Aorta (tissue), 5 donors: ENCODE measurements at regions not wholly inside any gene's neighbourhood (a gene's known extent, or its start where the extent isn't known, plus 50 kb on each side); places are given as distances from the start of the nearest gene placed in this dataset.
A peak's percentile ranks its signal among the peaks of the same experiment; 100 is the strongest.

Experiments used
- ATAC-seq: fragments of 200-7000 bp; cut with Tn5 transposase; one replicate; pipeline ENCODE4 v1.9.1; 2022; ENCODE audit warnings: moderate library complexity; ENCODE audit not compliant: low FRiP score
- DNase-seq, 2 donors: peaks; one replicate each; pipeline ENCODE4 v3.0.0-alpha.2; 2020
- H3K27ac ChIP-seq, 2 donors: one replicate each; pipeline ENCODE4 v1.5.1; 2013; ENCODE audit warnings: low read length in 2 of 2, mild to moderate bottlenecking in 2 of 2, moderate library complexity in 2 of 2, control low read depth in 1 of 2, inconsistent platforms in 1 of 2, low read depth in 1 of 2
- H3K27me3 ChIP-seq, 2 donors: one replicate each; pipeline ENCODE4 v1.6.1; 2013; ENCODE audit warnings: control low read depth in 1 of 2, low read length in 1 of 2, mild to moderate bottlenecking in 1 of 2, moderate library complexity in 1 of 2; ENCODE audit not compliant: insufficient read depth in 2 of 2, control insufficient read depth in 1 of 2
- H3K36me3 ChIP-seq, 2 donors: one replicate each; pipeline ENCODE4 v1.6.1; 2013; ENCODE audit warnings: control low read depth in 1 of 2, low read length in 1 of 2, mild to moderate bottlenecking in 1 of 2; ENCODE audit not compliant: insufficient read depth in 2 of 2, control insufficient read depth in 1 of 2
- H3K4me1 ChIP-seq, 2 donors: one replicate each; pipeline ENCODE4 v1.6.1; 2013; ENCODE audit warnings: low read length in 2 of 2, control low read depth in 1 of 2, mild to moderate bottlenecking in 1 of 2, moderate library complexity in 1 of 2; ENCODE audit not compliant: insufficient read depth in 2 of 2, control insufficient read depth in 1 of 2
- H3K4me3 ChIP-seq, 2 donors: one replicate each; pipeline ENCODE4 v1.5.1; 2013; ENCODE audit warnings: low read length in 2 of 2, control low read depth in 1 of 2, mild to moderate bottlenecking in 1 of 2
- H3K9me3 ChIP-seq: one replicate; pipeline ENCODE4 v1.6.1; 2013; ENCODE audit warnings: mild to moderate bottlenecking, low read length; ENCODE audit not compliant: control insufficient read depth
- WGBS, 2 donors: extraction: QIAGEN DNeasy Blood & Tissue Kit; methylation state at CpG; one replicate each; pipeline ENCODE4 v1.1.7; 2013; 5-methylcytosine and 5-hydroxymethylcytosine counted together
- intact Hi-C, 2 donors: fragments of 100-400 bp; cut with DNase I; formaldehyde crosslinking; loops; one replicate each; pipeline versions ENCODE4 v1.14.2 to v1.15.0; 2022
- donor health status: healthy with polysubstance abuse.
- donor health status: Bipolar disorder and iron deficiency.
- donor health status: DM: no; HTN: no; CAD: no.
- donor health status: DM: no; HTN: no; CAD: no.
- donor health status: DM: yes; HTN: yes; CAD: no.

DNA sequence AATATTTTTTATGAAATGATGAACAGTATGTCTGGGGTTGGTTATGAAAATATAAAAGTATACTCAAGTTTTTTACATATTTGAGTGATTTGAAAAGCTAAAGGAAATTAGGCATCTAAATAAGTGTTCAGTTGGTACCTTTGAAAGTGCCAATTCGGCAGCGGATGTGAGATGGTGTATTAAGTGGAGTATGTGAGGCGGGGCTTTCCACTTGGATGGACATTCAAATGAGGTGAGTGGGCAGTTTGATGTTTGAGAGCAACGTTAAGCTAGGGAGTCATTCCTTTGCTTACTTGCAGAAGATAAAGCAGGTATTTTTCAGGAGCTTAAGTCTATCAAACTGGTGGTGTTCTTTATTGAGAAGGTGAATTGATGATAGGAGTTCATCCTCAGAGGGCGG, 189.0 kb upstream of the GOLIM4 start:
- Histone ChIP-seq H3K4me1 (no peaks in the 10 kb centered on the region), H3K27me3 (no peaks in the 10 kb centered on the region), H3K36me3 (no peaks in the 10 kb centered on the region), H3K27ac (no peak overlapping the region), H3K4me3 (no peak overlapping the region), H3K9me3 (no peaks in the 10 kb centered on the region)
- DNase-seq (no peak), ATAC-seq (no peak)
- intact Hi-C loops, result no loop called here
- WGBS, 2 donors, result 91 to 92% methylated on average over 5 of the region's 5 CpGs

DNA sequence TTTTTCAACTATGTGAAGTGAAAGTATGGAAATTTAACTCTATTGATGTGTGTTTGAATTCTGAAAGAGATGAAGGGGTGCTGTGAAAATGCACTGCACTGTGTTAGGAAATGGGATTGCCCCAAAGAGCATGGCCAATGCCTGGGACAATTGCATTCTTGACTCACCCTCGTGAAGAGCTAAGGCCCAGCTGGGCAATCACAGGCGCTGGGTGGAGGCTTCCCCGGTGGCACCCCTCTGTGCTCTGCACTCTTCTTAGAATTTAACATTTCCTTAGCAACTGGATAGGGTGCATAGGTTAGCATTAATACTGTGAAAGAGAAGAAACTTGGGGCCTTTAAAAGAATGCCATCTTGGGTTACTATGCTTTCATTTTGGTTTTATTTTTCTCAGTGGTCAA, 179.9 kb upstream of the GOLIM4 start:
- ATAC-seq, result peak; percentile 51
- no peak overlapping the region for H3K27ac ChIP-seq
- peaks cover 0 to 1% of the 10 kb centered on the region in 2 donors for H3K27me3 ChIP-seq
- intact Hi-C loops, result no loop called here
- H3K36me3 ChIP-seq, result no peaks in the 10 kb centered on the region
- WGBS, 2 donors, result 60 to 65% methylated on average over 3 of the region's 3 CpGs
- H3K4me3 ChIP-seq, result no peak overlapping the region
- DNase-seq, result no peak
- H3K4me1 ChIP-seq, result no peaks in the 10 kb centered on the region
- H3K9me3 ChIP-seq, result no peaks in the 10 kb centered on the region

DNA sequence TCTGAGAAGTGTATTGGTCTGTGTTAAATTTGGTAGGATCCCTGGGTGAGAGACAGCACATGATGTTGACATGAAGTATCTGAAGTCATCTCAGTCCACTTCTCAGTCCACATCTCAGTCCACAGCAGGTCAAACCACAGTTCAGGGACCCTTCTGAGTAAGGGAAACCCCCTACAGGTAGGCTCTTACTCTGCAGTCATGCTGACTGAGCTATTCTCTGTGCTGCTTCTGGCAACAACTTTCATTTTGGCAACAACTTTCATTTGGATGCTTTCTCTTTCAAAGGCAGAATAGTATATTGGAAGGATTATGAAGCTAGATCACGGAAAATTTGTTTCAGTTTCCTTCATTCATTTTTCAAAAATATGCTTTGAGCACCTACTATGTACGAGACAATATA, 178.2 kb upstream of the GOLIM4 start:
- ATAC-seq, result no peak
- Histone ChIP-seq H3K4me3 (no peak overlapping the region), H3K36me3 (no peaks in the 10 kb centered on the region), H3K27me3 (peaks cover 0 to 1% of the 10 kb centered on the region in 2 donors), H3K27ac (no peak overlapping the region), H3K9me3 (no peaks in the 10 kb centered on the region), H3K4me1 (no peaks in the 10 kb centered on the region)
- intact Hi-C loops, result no loop called here
- no peak for DNase-seq
- WGBS, 2 donors, result 76 to 81% methylated on average over 2 of the region's 2 CpGs

DNA sequence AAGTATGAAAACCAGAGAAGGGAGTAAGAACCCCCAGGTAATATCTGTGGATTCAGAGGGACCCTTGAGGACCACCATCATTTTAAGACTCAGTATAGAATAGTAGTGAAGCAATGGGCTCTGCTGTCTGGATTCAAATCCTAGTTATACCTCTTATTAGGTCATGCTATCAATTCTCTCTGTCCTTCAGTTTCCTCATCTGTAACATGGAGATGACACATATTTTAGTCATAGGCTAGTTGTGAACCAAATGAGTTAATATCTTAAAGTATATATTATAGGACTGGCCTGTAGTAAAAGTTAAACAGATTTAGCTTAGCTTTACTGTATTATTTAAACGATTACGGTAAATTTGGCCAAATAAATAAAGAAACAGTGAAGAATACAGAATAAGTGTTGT, 177.3 kb upstream of the GOLIM4 start:
- DNase-seq (no peak), ATAC-seq (no peak)
- H3K9me3 ChIP-seq, result no peaks in the 10 kb centered on the region
- intact Hi-C loops, result no loop called here
- no peaks in the 10 kb centered on the region for H3K36me3 ChIP-seq
- H3K27ac ChIP-seq, result no peak overlapping the region
- H3K4me3 ChIP-seq, result no peak overlapping the region
- 95 to 96% methylated on average over 2 of the region's 2 CpGs for WGBS, 2 donors
- H3K4me1 ChIP-seq, result no peaks in the 10 kb centered on the region
- peaks cover 0 to 1% of the 10 kb centered on the region in 2 donors for H3K27me3 ChIP-seq

DNA sequence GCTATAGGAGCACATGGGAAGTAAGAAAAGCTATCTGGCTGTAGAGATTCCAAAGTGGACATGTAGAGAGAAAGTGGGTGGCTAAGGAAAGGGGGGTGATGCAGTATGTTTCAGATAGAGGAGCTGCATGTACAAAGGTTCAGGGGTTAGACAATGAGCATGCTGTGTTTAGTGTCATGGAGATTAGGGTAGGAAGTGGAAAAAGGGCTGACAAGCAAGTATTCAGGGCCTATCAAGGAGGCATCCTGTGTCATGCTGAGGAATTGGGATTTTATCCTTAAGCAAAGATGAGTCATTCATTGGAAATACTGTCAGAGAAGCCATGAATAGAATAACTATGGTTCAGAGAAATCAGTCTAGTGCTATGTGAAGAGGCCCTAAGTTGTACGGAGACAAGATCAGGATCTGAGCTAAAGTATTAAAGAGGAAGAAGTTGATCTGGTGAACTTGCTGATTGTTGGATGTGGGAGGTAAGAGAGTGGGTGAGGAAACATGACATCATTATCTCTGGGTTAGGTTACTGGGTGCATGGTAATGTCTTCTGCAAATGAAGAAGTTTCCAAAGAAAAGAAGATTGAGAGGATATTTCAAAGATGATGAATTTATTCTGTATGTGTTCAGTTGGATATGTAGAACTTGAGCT, 176.7 kb upstream of the GOLIM4 start:
- no peaks in the 10 kb centered on the region for H3K9me3 ChIP-seq
- no peaks in the 10 kb centered on the region for H3K4me1 ChIP-seq
- WGBS, 2 donors, result 85 to 86% methylated on average over 1 of the region's 1 CpG
- no peaks in the 10 kb centered on the region for H3K36me3 ChIP-seq
- no peak overlapping the region for H3K27ac ChIP-seq
- intact Hi-C loops, result no loop called here
- no peak for ATAC-seq
- peaks cover 0 to 1% of the 10 kb centered on the region in 2 donors for H3K27me3 ChIP-seq
- H3K4me3 ChIP-seq, result no peak overlapping the region
- DNase-seq, result no peak

DNA sequence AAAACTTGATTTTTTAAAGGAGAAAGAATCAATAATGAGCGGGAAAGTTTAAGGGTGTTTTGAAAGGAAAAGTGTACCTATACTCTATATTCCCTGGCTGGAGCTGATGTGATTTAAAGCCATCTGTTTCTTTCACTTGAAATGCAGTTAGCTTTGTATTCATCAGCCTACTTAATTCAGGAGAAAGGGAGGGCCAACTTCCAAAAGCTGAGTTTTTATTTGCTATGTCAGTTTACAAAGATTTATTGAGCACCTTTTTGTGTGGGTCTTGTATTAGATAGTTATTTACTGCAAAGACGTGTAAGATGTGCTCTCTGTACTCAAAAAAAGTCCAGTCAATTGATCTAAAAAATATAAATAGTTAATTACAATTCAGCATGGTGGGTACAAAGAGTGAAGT, 176.2 kb upstream of the GOLIM4 start:
- intact Hi-C loops, result no loop called here
- DNase-seq, result no peak
- no peaks in the 10 kb centered on the region for H3K4me1 ChIP-seq
- no peak for ATAC-seq
- H3K27me3 ChIP-seq, result no peaks in the 10 kb centered on the region
- H3K27ac ChIP-seq, result no peak overlapping the region
- no peaks in the 10 kb centered on the region for H3K9me3 ChIP-seq
- no peak overlapping the region for H3K4me3 ChIP-seq
- 78 to 79% methylated on average over 2 of the region's 2 CpGs for WGBS, 2 donors
- H3K36me3 ChIP-seq, result no peaks in the 10 kb centered on the region

DNA sequence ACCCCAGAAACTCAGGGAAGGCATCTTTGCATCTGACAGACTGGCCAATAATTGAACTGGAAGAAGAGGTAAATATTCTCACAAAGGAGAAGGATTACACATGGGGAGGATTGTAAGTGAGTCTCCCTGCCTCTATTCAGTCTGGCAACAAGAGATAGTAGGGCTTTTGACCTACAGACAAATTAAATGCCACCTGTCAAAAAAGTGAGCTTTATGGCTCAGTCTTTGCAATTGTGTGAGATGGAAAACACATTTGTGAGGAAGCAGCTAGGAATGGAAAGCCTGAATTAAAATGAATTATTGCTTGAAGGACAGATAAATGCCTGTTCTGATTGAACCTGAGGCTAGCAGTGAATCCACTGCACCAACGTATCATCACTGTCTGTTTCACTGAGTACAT, 173.3 kb upstream of the GOLIM4 start:
- Histone ChIP-seq H3K27ac (no peak overlapping the region), H3K9me3 (no peaks in the 10 kb centered on the region), H3K36me3 (peaks cover 0 to 1% of the 10 kb centered on the region in 2 donors), H3K27me3 (no peaks in the 10 kb centered on the region), H3K4me1 (no peaks in the 10 kb centered on the region), H3K4me3 (no peak overlapping the region)
- WGBS, 2 donors, result 53 to 73% methylated on average over 1 of the region's 1 CpG
- DNase-seq, result no peak
- no peak for ATAC-seq
- intact Hi-C loops, result no loop called here

DNA sequence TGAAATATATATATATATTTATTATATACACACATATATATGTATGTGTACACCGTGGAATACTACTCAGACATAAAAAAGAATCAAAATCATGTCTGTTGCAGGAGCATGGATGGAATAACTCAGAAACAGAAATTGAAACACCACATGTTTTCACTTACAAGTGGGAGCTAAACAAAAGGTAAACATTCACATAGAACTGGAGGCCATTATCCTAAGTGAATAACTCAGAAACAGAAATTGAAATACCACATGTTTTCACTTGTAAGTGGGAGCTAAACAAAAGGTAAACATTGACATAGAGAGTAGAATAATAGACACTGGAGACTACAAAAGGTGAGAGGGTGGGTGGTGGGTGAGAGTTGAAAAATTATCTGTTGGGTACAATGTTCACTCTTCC, 171.5 kb upstream of the GOLIM4 start:
- no peaks in the 10 kb centered on the region for H3K4me1 ChIP-seq
- H3K4me3 ChIP-seq, result no peak overlapping the region
- no peak overlapping the region for H3K27ac ChIP-seq
- H3K9me3 ChIP-seq, result no peaks in the 10 kb centered on the region
- H3K27me3 ChIP-seq, result no peaks in the 10 kb centered on the region
- no peak for DNase-seq
- peaks cover 0 to 1% of the 10 kb centered on the region in 2 donors for H3K36me3 ChIP-seq
- no peak for ATAC-seq
- 88 to 97% methylated on average over 1 of the region's 1 CpG for WGBS, 2 donors
- intact Hi-C loops, result no loop called here

DNA sequence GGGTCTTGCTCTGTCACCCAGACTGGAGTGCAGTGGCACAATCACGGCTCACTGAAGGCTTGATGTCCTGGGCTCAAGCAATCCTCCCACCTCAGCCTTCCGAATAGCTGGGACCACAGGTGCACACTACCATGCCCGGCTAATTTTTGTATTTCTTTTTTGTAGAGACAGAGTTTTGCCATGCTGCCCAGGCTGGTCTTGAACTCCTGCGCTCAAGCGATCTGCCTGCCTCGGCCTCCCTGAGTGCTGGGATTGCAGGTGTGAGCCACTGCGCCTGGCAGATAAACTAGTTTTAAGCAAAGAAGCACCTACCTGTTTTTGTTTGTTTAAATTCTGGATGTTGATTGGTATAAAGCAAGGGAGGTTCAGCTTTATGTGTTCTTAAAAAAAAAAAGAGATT, 170.6 kb upstream of the GOLIM4 start:
- no peaks in the 10 kb centered on the region for H3K27me3 ChIP-seq
- H3K36me3 ChIP-seq, result peaks cover 0 to 1% of the 10 kb centered on the region in 2 donors
- no peak overlapping the region for H3K4me3 ChIP-seq
- intact Hi-C loops, result no loop called here
- H3K4me1 ChIP-seq, result no peaks in the 10 kb centered on the region
- no peak overlapping the region for H3K27ac ChIP-seq
- ATAC-seq (no peak), DNase-seq (no peak)
- WGBS, 2 donors, result 91 to 93% methylated on average over 7 of the region's 7 CpGs
- H3K9me3 ChIP-seq, result no peaks in the 10 kb centered on the region
